CD14-positive monocyte (primary cell): ENCODE measurements at regions not wholly inside any gene's neighbourhood (a gene's known extent, or its start where the extent isn't known, plus 50 kb on each side); places are given as distances from the start of the nearest gene placed in this dataset.

Experiments
- DNase-seq, 3 donors: peaks; one replicate each; pipeline ENCODE4 v3.0.0-alpha.2; 2011 to 2022
- H2AFZ ChIP-seq: 2 replicates; pipeline ENCODE4 v1.6.0; 2012; ENCODE audit warnings: mild to moderate bottlenecking, low read depth, low read length, inconsistent platforms; ENCODE audit not compliant: insufficient read depth, poor library complexity, severe bottlenecking
- H3K27ac ChIP-seq, 2 donors: 1 replicate in 1 of 2; 2 replicates in 1 of 2; pipeline ENCODE4 v1.5.1; 2012 to 2013; ENCODE audit warnings: low read length in 2 of 2, control low read depth in 1 of 2, inconsistent platforms in 1 of 2, low read depth in 1 of 2, mild to moderate bottlenecking in 1 of 2
- H3K27me3 ChIP-seq, 2 donors: one replicate each; pipeline versions ENCODE4 v1.6.0 to v1.6.1; 2011 to 2013; ENCODE audit warnings: low read length in 2 of 2; ENCODE audit not compliant: control insufficient read depth in 2 of 2, insufficient read depth in 2 of 2
- H3K36me3 ChIP-seq, 2 donors: replicated peaks in 1 of 2; 1 replicate in 1 of 2; 2 replicates in 1 of 2; pipeline versions ENCODE4 v1.5.1 to v1.6.1; 2012 to 2013; ENCODE audit warnings: low read length in 2 of 2, control low read depth in 1 of 2, inconsistent platforms in 1 of 2, mild to moderate bottlenecking in 1 of 2; ENCODE audit not compliant: insufficient read depth in 2 of 2, control insufficient read depth in 1 of 2
- H3K4me1 ChIP-seq, 2 donors: 1 replicate in 1 of 2; 2 replicates in 1 of 2; pipeline versions ENCODE4 v1.5.1 to v1.6.1; 2012 to 2013; ENCODE audit warnings: low read length in 2 of 2, control low read depth in 1 of 2, inconsistent platforms in 1 of 2, mild to moderate bottlenecking in 1 of 2, moderate library complexity in 1 of 2; ENCODE audit not compliant: insufficient read depth in 2 of 2, control insufficient read depth in 1 of 2
- H3K4me2 ChIP-seq: replicated peaks from 2 replicates; pipeline ENCODE3; 2012; ENCODE audit warnings: low read length, moderate library complexity, mild to moderate bottlenecking; ENCODE audit not compliant: poor library complexity, severe bottlenecking; ENCODE audit errors: extremely low read depth
- H3K4me3 ChIP-seq, 3 experiments: fragments of 200-600 bp in 1 of 3; sonication (generic) in 1 of 3; replicated peaks in 1 of 3; 1 replicate in 2 of 3; 2 replicates in 1 of 3; pipeline ENCODE4 v1.5.1; 2011 to 2013; ENCODE audit warnings: low read length in 3 of 3, mild to moderate bottlenecking in 3 of 3, control low read depth in 2 of 3, low read depth in 2 of 3, inconsistent platforms in 1 of 3, moderate library complexity in 1 of 3
- H3K79me2 ChIP-seq: 2 replicates; pipeline ENCODE4 v1.6.0; 2012; ENCODE audit warnings: mild to moderate bottlenecking, control low read depth, inconsistent platforms, low read length, moderate library complexity; ENCODE audit not compliant: insufficient read depth
- H3K9ac ChIP-seq: 2 replicates; pipeline ENCODE4 v1.6.0; 2017; ENCODE audit warnings: low read length, mild to moderate bottlenecking; ENCODE audit not compliant: insufficient read depth, poor library complexity, severe bottlenecking
- H3K9me3 ChIP-seq, 2 donors: replicated peaks in 1 of 2; 1 replicate in 1 of 2; 2 replicates in 1 of 2; pipeline versions ENCODE4 v1.5.1 to v1.6.1; 2012 to 2013; ENCODE audit warnings: low read length in 2 of 2, control low read depth in 1 of 2; ENCODE audit not compliant: control insufficient read depth in 1 of 2, insufficient read depth in 1 of 2
- H4K20me1 ChIP-seq: 2 replicates; pipeline ENCODE4 v1.6.0; 2012; ENCODE audit warnings: mild to moderate bottlenecking, low read length, control low read depth, moderate library complexity; ENCODE audit not compliant: insufficient read depth
- H3K27ac Mint-ChIP-seq, 7 donors: one replicate each; pipeline ENCODE4 v1.8.0; 2020; ENCODE audit warnings: mild to moderate bottlenecking in 7 of 7, mixed read lengths in 7 of 7, moderate library complexity in 6 of 7, inconsistent platforms in 2 of 7
- H3K27me3 Mint-ChIP-seq, 3 donors: one replicate each; pipeline ENCODE4 v1.8.0; 2021 to 2022; ENCODE audit warnings: low read depth in 3 of 3, mild to moderate bottlenecking in 3 of 3, mixed read lengths in 3 of 3, moderate library complexity in 3 of 3, inconsistent platforms in 1 of 3
- H3K36me3 Mint-ChIP-seq, 2 donors: one replicate each; pipeline ENCODE4 v1.8.0; 2020; ENCODE audit warnings: mixed read lengths in 2 of 2, inconsistent platforms in 1 of 2, mild to moderate bottlenecking in 1 of 2
- H3K4me1 Mint-ChIP-seq: one replicate; pipeline ENCODE4 v1.8.0; 2020; ENCODE audit warnings: mild to moderate bottlenecking, mixed read lengths
- H3K4me3 Mint-ChIP-seq, 2 donors: one replicate each; pipeline ENCODE4 v1.8.0; 2020; ENCODE audit warnings: mild to moderate bottlenecking in 2 of 2, mixed read lengths in 2 of 2, moderate library complexity in 1 of 2
- H3K9me3 Mint-ChIP-seq, 7 donors: one replicate each; pipeline ENCODE4 v1.8.0; 2020 to 2022; ENCODE audit warnings: mixed read lengths in 7 of 7, mild to moderate bottlenecking in 6 of 7, moderate library complexity in 6 of 7, inconsistent platforms in 2 of 7
- WGBS: methylation state at CpG from one replicate; pipeline ENCODE4 v1.1.5; 2013; ENCODE audit warnings: missing lambda C conversion rate; ENCODE audit not compliant: insufficient coverage; 5-methylcytosine and 5-hydroxymethylcytosine counted together
- intact Hi-C, 2 donors: fragments of 100-400 bp; cut with micrococcal nuclease; formaldehyde crosslinking; loops; one replicate each; pipeline versions ENCODE4 v1.15.0 to v1.15.1; 2023
- TF ChIP-seq, protein P1 (sequence below): fragments of 200-600 bp; IDR thresholded peaks from one replicate; pipeline ENCODE4 v1.8.0; 2022; ENCODE audit warnings: antibody characterized with exemption, mild to moderate bottlenecking

DNA sequence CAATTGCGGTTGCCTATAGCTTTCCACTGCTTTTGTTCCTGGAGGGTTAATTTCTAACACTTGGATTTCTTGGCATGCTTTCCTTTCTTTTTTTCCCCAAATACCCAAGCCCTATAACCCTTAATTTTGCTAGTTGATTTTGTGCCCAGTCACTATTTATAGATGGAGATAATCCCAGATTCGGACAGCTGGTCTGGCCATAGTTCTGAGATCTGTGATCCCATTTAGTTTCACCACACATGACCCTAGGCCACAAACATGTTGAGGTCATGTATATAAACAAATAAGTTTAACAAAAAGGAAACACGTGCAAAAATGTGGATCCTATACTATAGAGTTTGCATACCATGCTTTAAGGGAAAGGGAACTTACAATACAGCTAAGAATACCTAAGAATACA lies 111.4 kb downstream of the ZMAT3 start:
- H3K27ac Mint-ChIP-seq: no peak overlapping the region
- Histone ChIP-seq H3K36me3 (no peaks in the 10 kb centered on the region), H2AFZ (no peak overlapping the region), H3K27me3 (no peaks in the 10 kb centered on the region), H3K4me2 (no peak overlapping the region), H3K9me3 (no peaks in the 10 kb centered on the region), H3K9ac (no peak overlapping the region), H3K27ac (no peak overlapping the region), H4K20me1 (no peaks in the 10 kb centered on the region), H3K4me1 (no peaks in the 10 kb centered on the region), H3K79me2 (no peaks in the 10 kb centered on the region), H3K4me3 (no peak overlapping the region)
- peaks cover 0 to 5% (median 0%) of the 10 kb centered on the region in 3 donors for H3K27me3 Mint-ChIP-seq
- WGBS: no CpG with 5 or more reads among the region's 3 CpGs
- no peak overlapping the region for H3K4me3 Mint-ChIP-seq
- intact Hi-C loops: no loop called here
- H3K9me3 Mint-ChIP-seq: peaks cover 0 to 5% (median 0%) of the 10 kb centered on the region in 7 donors
- H3K4me1 Mint-ChIP-seq: no peaks in the 10 kb centered on the region
- H3K36me3 Mint-ChIP-seq: no peaks in the 10 kb centered on the region
- no peak for DNase-seq
- TF ChIP-seq, protein P1, sequence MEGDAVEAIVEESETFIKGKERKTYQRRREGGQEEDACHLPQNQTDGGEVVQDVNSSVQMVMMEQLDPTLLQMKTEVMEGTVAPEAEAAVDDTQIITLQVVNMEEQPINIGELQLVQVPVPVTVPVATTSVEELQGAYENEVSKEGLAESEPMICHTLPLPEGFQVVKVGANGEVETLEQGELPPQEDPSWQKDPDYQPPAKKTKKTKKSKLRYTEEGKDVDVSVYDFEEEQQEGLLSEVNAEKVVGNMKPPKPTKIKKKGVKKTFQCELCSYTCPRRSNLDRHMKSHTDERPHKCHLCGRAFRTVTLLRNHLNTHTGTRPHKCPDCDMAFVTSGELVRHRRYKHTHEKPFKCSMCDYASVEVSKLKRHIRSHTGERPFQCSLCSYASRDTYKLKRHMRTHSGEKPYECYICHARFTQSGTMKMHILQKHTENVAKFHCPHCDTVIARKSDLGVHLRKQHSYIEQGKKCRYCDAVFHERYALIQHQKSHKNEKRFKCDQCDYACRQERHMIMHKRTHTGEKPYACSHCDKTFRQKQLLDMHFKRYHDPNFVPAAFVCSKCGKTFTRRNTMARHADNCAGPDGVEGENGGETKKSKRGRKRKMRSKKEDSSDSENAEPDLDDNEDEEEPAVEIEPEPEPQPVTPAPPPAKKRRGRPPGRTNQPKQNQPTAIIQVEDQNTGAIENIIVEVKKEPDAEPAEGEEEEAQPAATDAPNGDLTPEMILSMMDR: no peak

DNA sequence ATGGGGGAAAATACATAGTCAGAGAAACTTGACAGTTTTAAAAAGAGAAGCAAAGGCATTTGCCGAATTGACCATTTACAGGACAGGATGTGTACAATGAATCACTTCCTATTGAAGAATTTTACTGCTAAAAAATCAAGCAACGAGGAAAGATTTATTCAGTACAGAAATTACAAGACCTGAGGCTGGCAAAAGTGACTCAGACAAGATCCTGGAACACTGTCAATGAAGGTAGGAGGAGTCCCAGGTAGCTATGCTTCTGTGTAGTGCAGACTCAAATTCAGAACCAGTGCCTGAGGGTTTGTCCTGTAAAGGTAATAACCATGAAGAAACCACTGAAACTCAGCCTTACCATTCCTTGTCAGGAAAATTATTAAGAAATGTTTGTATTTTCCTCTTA lies 120.9 kb downstream of the ZMAT3 start:
- no peaks in the 10 kb centered on the region for H3K4me1 ChIP-seq
- H3K27me3 ChIP-seq: no peaks in the 10 kb centered on the region
- H4K20me1 ChIP-seq: no peaks in the 10 kb centered on the region
- no peaks in the 10 kb centered on the region for H3K36me3 ChIP-seq
- no peak overlapping the region for H2AFZ ChIP-seq
- peaks cover 9 to 10% of the 10 kb centered on the region in 2 donors for H3K9me3 ChIP-seq
- no CpG with 5 or more reads among the region's 2 CpGs for WGBS
- Mint-ChIP-seq H3K36me3 (no peaks in the 10 kb centered on the region), H3K4me1 (no peaks in the 10 kb centered on the region), H3K4me3 (no peak overlapping the region), H3K27ac (no peak overlapping the region), H3K27me3 (peaks cover 0 to 1% (median 0%) of the 10 kb centered on the region in 3 donors), H3K9me3 (peaks cover 1 to 7% (median 4%) of the 10 kb centered on the region in 7 donors)
- H3K4me2 ChIP-seq: no peak overlapping the region
- no peak overlapping the region for H3K9ac ChIP-seq
- intact Hi-C loops: no loop called here
- TF ChIP-seq, protein P1: no peak
- H3K79me2 ChIP-seq: no peaks in the 10 kb centered on the region
- no peak for DNase-seq
- no peak overlapping the region for H3K27ac ChIP-seq
- no peak overlapping the region for H3K4me3 ChIP-seq
